DOHH2 (cell line): ENCODE measurements at regions not wholly inside any gene's neighbourhood (a gene's known extent, or its start where the extent isn't known, plus 50 kb on each side); places are given as distances from the start of the nearest gene placed in this dataset.
"Not testable (repeated sequence)": the region's sequence is repeated elsewhere in the genome, so short reads cannot be mapped to it uniquely, and the experiment has no call there.

Experiments
- CTCF ChIP-seq: fragments of 200-600 bp; sonication (generic); IDR thresholded peaks from one replicate; pipeline ENCODE4 v1.5.1; 2014; ENCODE audit warnings: antibody characterized with exemption, mild to moderate bottlenecking, low read depth, low read length; ENCODE audit not compliant: poor library complexity, severe bottlenecking
- EZH2phosphoT487 ChIP-seq: fragments of 200-600 bp; sonication (generic); IDR thresholded peaks from 2 replicates; pipeline ENCODE4 v1.6.1; 2017; ENCODE audit warnings: borderline replicate concordance, mild to moderate bottlenecking, antibody characterized with exemption, low read length, moderate library complexity, mixed read lengths

- not testable (repeated sequence) for TF ChIP-seq CTCF, EZH2phosphoT487
Observed at GRCh38 chr21:5057077-5057476, 5464.3 kb upstream of the TPTE start.
